DOHH2 (cell line): ENCODE measurements at regions not wholly inside any gene's neighbourhood (a gene's known extent, or its start where the extent isn't known, plus 50 kb on each side); places are given as distances from the start of the nearest gene placed in this dataset.

ENCODE experiments used
- H3F3A ChIP-seq: fragments of 200-600 bp; sonication (generic), shearing (Covaris generic); 2 replicates; pipeline ENCODE4 v1.6.0; 2016; ENCODE audit warnings: antibody characterized with exemption, mild to moderate bottlenecking; ENCODE audit not compliant: control insufficient read depth, insufficient read depth
- H3K27ac ChIP-seq: fragments of 200-600 bp; sonication (generic); 2 replicates; pipeline ENCODE4 v1.5.1; 2014; ENCODE audit warnings: low read depth, mild to moderate bottlenecking, low read length, moderate library complexity
- H3K27me3 ChIP-seq: fragments of 200-600 bp; sonication (generic); 2 replicates; pipeline ENCODE4 v1.6.1; 2014; ENCODE audit warnings: mild to moderate bottlenecking, low read length, mixed read lengths; ENCODE audit not compliant: control insufficient read depth
- H3K36me3 ChIP-seq: fragments of 200-600 bp; sonication (generic); 2 replicates; pipeline ENCODE4 v1.6.1; 2014; ENCODE audit warnings: mild to moderate bottlenecking, low read length, moderate library complexity, mixed read lengths; ENCODE audit not compliant: control insufficient read depth
- H3K4me1 ChIP-seq: fragments of 200-600 bp; sonication (generic); 2 replicates; pipeline ENCODE4 v1.6.1; 2014; ENCODE audit warnings: mild to moderate bottlenecking, low read length, mixed read lengths; ENCODE audit not compliant: control insufficient read depth
- H3K4me2 ChIP-seq: fragments of 200-600 bp; sonication (generic); 2 replicates; pipeline ENCODE4 v1.6.0; 2014; ENCODE audit warnings: mild to moderate bottlenecking, low read length, moderate library complexity
- H3K4me3 ChIP-seq: fragments of 200-600 bp; sonication (generic); 2 replicates; pipeline ENCODE4 v1.5.1; 2014; ENCODE audit warnings: mild to moderate bottlenecking, low read length, mixed read lengths
- H3K79me2 ChIP-seq: fragments of 200-600 bp; sonication (generic); 2 replicates; pipeline ENCODE4 v1.6.1; 2014; ENCODE audit warnings: mild to moderate bottlenecking, low read length, mixed read lengths; ENCODE audit not compliant: control insufficient read depth
- H3K9me2 ChIP-seq: fragments of 200-600 bp; sonication (generic); replicated peaks from 2 replicates; pipeline ENCODE4 v1.6.1; 2014; ENCODE audit warnings: mild to moderate bottlenecking, low read length, mixed read lengths; ENCODE audit not compliant: control insufficient read depth
- H3K9me3 ChIP-seq: fragments of 200-600 bp; sonication (generic); 2 replicates; pipeline ENCODE4 v1.6.1; 2014; ENCODE audit warnings: antibody characterized with exemption, low read length, mixed read lengths; ENCODE audit not compliant: control insufficient read depth, insufficient read depth
- H4K20me1 ChIP-seq: fragments of 200-600 bp; sonication (generic); 2 replicates; pipeline ENCODE4 v1.6.0; 2014; ENCODE audit warnings: low read depth, mild to moderate bottlenecking, antibody characterized with exemption, low read length, moderate library complexity; ENCODE audit not compliant: control insufficient read depth, insufficient read depth
- CTCF ChIP-seq: fragments of 200-600 bp; sonication (generic); IDR thresholded peaks from one replicate; pipeline ENCODE4 v1.5.1; 2014; ENCODE audit warnings: antibody characterized with exemption, mild to moderate bottlenecking, low read depth, low read length; ENCODE audit not compliant: poor library complexity, severe bottlenecking
- EZH2phosphoT487 ChIP-seq: fragments of 200-600 bp; sonication (generic); IDR thresholded peaks from 2 replicates; pipeline ENCODE4 v1.6.1; 2017; ENCODE audit warnings: borderline replicate concordance, mild to moderate bottlenecking, antibody characterized with exemption, low read length, moderate library complexity, mixed read lengths

- Histone ChIP-seq H3F3A (no peaks in the 10 kb centered on the region), H3K4me2 (no peak overlapping the region), H4K20me1 (no peaks in the 10 kb centered on the region), H3K4me1 (no peaks in the 10 kb centered on the region), H3K9me3 (no peaks in the 10 kb centered on the region), H3K79me2 (no peaks in the 10 kb centered on the region), H3K36me3 (no peaks in the 10 kb centered on the region), H3K27me3 (no peaks in the 10 kb centered on the region), H3K4me3 (no peak overlapping the region), H3K9me2 (no peaks in the 10 kb centered on the region), H3K27ac (no peak overlapping the region)
- TF ChIP-seq CTCF (no peak), EZH2phosphoT487 (no peak)
These were observed 100.9 kb upstream of the CPNE8 start for GRCh38 chr12:39006286-39006685.

GRCh38 chr12:39005671-39006070 lies 100.3 kb upstream of the CPNE8 start:
- Histone ChIP-seq H3F3A (no peaks in the 10 kb centered on the region), H3K4me1 (no peaks in the 10 kb centered on the region), H3K9me2 (no peaks in the 10 kb centered on the region), H3K36me3 (no peaks in the 10 kb centered on the region), H3K4me2 (no peak overlapping the region), H3K27me3 (no peaks in the 10 kb centered on the region), H3K27ac (no peak overlapping the region), H4K20me1 (no peaks in the 10 kb centered on the region), H3K79me2 (no peaks in the 10 kb centered on the region), H3K9me3 (no peaks in the 10 kb centered on the region), H3K4me3 (no peak overlapping the region)
- TF ChIP-seq EZH2phosphoT487 (no peak), CTCF (no peak)

GRCh38 chr12:39003541-39004155 lies 98.3 kb upstream of the CPNE8 start:
- TF ChIP-seq CTCF (no peak), EZH2phosphoT487 (no peak)
- Histone ChIP-seq H3K36me3 (no peaks in the 10 kb centered on the region), H4K20me1 (no peaks in the 10 kb centered on the region), H3K4me1 (no peaks in the 10 kb centered on the region), H3K4me2 (no peak overlapping the region), H3K9me2 (no peaks in the 10 kb centered on the region), H3K9me3 (no peaks in the 10 kb centered on the region), H3K27ac (no peak overlapping the region), H3K79me2 (no peaks in the 10 kb centered on the region), H3K4me3 (no peak overlapping the region), H3F3A (no peaks in the 10 kb centered on the region), H3K27me3 (no peaks in the 10 kb centered on the region)
